AG04450 (cell line): ENCODE measurements at regions not wholly inside any gene's neighbourhood (a gene's known extent, or its start where the extent isn't known, plus 50 kb on each side); places are given as distances from the start of the nearest gene placed in this dataset.

Experiments
- CTCF ChIA-PET: fragments of 300-600, 350-600 bp; formaldehyde crosslinking; extraction: SDS; loops from one replicate; lab custom pipeline; 2022; ENCODE audit warnings: antibody characterized with exemption, inconsistent platforms; lab: Charles Lee
- POLR2A ChIA-PET: fragments of 350-600 bp; formaldehyde crosslinking; extraction: SDS; loops from one replicate; lab custom pipeline; 2021; ENCODE audit warnings: antibody characterized with exemption, inconsistent platforms; lab: Yijun Ruan, JAX
- DNase-seq: peaks from one replicate; pipeline ENCODE4 v3.0.0-alpha.2; 2011; ENCODE audit warnings: low read depth, low spot score
- H3K27ac ChIP-seq: one replicate; pipeline ENCODE4 v1.5.1; 2012; ENCODE audit warnings: low read depth, low read length, control low read depth
- H3K27me3 ChIP-seq: one replicate; pipeline ENCODE4 v1.6.0; 2012; ENCODE audit warnings: low read length; ENCODE audit not compliant: control insufficient read depth, insufficient read depth
- H3K4me3 ChIP-seq: 2 replicates; pipeline ENCODE4 v1.5.1; 2011; ENCODE audit warnings: mild to moderate bottlenecking, low read depth, low read length, control low read depth
- H3K9me3 ChIP-seq: 2 replicates; pipeline ENCODE4 v1.5.1; 2012; ENCODE audit warnings: low read length; ENCODE audit not compliant: control insufficient read depth, insufficient read depth
- TF ChIP-seq, protein P1 (sequence below): IDR thresholded peaks from 2 replicates; pipeline ENCODE4 v1.5.1; 2011; ENCODE audit warnings: low read depth, low read length, control low read depth, inconsistent platforms

DNA sequence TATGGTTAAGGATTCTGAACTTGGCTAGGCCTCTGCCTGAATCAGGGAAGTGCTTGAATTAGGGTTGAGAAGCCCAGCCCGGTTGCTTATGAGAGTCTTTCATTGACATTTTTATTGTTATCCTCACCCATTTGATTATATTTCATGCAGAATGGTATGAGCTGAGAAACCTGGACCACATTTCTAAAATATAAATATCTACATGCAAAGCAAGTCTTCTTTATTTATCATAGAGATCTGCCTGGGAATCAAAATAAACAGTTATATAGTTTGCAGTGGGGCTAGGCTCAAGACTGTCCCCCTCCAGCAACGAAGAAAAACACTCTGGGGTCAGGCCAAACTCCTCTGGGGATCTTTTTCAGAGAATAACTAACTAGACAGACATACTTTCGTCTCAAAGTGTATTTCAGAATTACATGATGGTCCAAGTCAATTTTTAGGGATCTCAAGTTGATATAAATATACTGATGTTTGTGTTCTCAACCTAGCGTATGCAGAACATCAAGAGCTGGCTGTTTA, 675.4 kb upstream of the NR2F2 start:
- Histone ChIP-seq H3K9me3 (no peaks in the 10 kb centered on the region), H3K4me3 (no peak overlapping the region), H3K27ac (no peak overlapping the region), H3K27me3 (no peaks in the 10 kb centered on the region)
- ChIA-PET POLR2A (no interaction called here), CTCF (no interaction called here)
- TF ChIP-seq, protein P1, sequence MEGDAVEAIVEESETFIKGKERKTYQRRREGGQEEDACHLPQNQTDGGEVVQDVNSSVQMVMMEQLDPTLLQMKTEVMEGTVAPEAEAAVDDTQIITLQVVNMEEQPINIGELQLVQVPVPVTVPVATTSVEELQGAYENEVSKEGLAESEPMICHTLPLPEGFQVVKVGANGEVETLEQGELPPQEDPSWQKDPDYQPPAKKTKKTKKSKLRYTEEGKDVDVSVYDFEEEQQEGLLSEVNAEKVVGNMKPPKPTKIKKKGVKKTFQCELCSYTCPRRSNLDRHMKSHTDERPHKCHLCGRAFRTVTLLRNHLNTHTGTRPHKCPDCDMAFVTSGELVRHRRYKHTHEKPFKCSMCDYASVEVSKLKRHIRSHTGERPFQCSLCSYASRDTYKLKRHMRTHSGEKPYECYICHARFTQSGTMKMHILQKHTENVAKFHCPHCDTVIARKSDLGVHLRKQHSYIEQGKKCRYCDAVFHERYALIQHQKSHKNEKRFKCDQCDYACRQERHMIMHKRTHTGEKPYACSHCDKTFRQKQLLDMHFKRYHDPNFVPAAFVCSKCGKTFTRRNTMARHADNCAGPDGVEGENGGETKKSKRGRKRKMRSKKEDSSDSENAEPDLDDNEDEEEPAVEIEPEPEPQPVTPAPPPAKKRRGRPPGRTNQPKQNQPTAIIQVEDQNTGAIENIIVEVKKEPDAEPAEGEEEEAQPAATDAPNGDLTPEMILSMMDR = no peak
- DNase-seq = no peak

DNA sequence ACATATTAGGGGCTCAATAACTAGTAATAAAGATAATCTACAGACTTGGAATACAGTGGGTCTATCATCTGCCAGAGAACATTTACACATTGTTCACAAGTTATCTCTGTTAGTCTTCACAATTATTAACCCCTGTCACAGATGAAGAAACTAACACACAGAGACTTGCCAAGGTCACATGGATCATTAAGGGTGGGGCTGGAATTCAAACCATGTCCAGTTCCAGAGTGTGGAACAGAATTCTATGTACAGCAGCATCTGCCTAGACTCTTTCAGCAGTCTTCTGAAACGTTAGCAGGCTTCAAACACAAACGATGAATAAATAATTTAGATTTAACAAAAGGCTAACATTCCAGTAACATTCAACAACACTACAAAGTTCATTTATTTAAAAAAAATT, 673.9 kb upstream of the NR2F2 start:
- CTCF ChIA-PET = interaction anchor here (0.9 kb wide), 1 partner anchor 9 kb away, joined by 4 read pairs; no protein-coding TSS in a partner anchor

DNA sequence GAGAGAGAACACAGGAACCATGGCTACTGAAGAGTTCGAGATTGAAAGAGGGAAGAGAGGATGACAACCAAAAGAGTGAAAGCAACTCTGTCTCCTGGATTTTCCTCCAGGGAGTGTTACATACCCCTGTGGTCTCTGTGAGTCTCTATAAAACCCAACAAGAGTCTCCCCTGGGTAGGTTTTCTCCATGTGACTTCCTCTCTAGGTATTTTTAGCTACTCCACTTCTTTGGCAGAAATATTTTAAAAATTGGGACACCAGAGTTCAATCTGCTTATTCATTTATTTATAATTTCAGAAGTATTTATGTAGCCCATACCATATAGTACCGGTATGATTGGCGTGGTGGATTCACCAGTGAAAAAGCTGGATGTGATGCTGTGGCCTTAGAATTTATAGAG, 671.7 kb upstream of the NR2F2 start:
- TF ChIP-seq, protein P1 = no peak
- H3K27me3 ChIP-seq = no peaks in the 10 kb centered on the region
- ChIA-PET POLR2A (no interaction called here), CTCF (no interaction called here)
- H3K9me3 ChIP-seq = no peaks in the 10 kb centered on the region
- no peak overlapping the region for H3K4me3 ChIP-seq
- DNase-seq = no peak
- no peak overlapping the region for H3K27ac ChIP-seq

More for the DNA sequence above, 673.9 kb upstream of the NR2F2 start:
- Histone ChIP-seq H3K27me3 (no peaks in the 10 kb centered on the region), H3K27ac (no peak overlapping the region), H3K4me3 (no peak overlapping the region), H3K9me3 (no peaks in the 10 kb centered on the region)
- TF ChIP-seq, protein P1 = no peak
- POLR2A ChIA-PET = no interaction called here
- DNase-seq = no peak

DNA sequence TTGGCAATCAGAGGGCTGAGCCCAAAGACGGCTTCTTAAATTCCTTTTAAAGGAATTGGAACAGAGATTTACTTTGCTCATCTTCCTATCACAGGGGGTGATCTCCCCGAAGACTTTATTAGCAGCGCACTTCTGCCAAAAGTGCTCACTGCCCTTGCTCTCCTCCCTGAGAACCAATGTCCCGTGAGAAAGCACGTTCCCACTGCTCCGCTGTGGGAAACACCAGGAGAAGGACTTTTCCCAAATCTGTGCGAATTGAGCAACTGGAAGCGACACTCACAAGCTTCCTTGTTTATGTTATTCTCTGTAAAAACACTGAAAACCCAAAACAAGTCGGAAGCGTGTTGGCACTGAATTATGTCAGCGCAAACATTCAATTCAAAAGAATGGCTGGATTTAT, 670.8 kb upstream of the NR2F2 start:
- POLR2A ChIA-PET = no interaction called here
- Histone ChIP-seq H3K9me3 (no peaks in the 10 kb centered on the region), H3K4me3 (no peak overlapping the region), H3K27me3 (no peaks in the 10 kb centered on the region), H3K27ac (no peak overlapping the region)
- TF ChIP-seq, protein P1 = no peak
- CTCF ChIA-PET = no interaction called here
- DNase-seq = no peak

DNA sequence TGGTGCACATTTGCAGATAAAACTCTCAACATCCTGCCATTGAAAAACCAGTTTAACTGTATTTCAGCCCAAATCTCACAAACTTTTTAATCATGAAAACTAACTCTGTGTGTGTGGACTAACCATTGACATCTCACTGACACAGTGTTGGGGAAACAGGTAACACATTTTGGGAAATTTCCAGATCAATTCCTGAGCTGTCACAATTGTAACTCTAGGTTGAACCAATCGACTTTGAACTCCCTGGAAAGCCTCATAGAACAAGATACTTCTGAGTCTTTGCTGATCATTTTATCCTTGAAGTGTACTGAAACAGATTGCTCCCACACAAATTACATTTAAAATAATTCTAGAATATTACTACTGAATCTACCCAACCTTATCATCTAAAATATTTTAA, 667.9 kb upstream of the NR2F2 start:
- CTCF ChIA-PET = interaction anchor here (0.6 kb wide), 1 partner anchor 358 kb away, joined by 3 read pairs; no protein-coding TSS in a partner anchor
- H3K4me3 ChIP-seq = no peak overlapping the region
- POLR2A ChIA-PET = no interaction called here
- no peak for DNase-seq
- H3K27ac ChIP-seq = no peak overlapping the region
- TF ChIP-seq, protein P1 = no peak
- H3K27me3 ChIP-seq = no peaks in the 10 kb centered on the region
- no peaks in the 10 kb centered on the region for H3K9me3 ChIP-seq
